ENCODE measurements at regions not wholly inside any gene's neighbourhood (a gene's known extent, or its start where the extent isn't known, plus 50 kb on each side); places are given as distances from the start of the nearest gene placed in this dataset.
"Not testable (repeated sequence)": the region's sequence is repeated elsewhere in the genome, so short reads cannot be mapped to it uniquely, and the experiment has no call there.

- not testable (repeated sequence) for DNase-seq (ENCODE audit: low read depth)
Observed at GRCh38 chr5:36426070-36426469, 124.4 kb upstream of the RANBP3L start.

GRCh38 chr5:36435516-36435915 is 133.8 kb upstream of the RANBP3L start:
- DNase-seq (ENCODE audit: low read depth), result no peak

GRCh38 chr5:36436306-36436705 is 134.6 kb upstream of the RANBP3L start:
- DNase-seq (ENCODE audit: low read depth), result no peak

DNA sequence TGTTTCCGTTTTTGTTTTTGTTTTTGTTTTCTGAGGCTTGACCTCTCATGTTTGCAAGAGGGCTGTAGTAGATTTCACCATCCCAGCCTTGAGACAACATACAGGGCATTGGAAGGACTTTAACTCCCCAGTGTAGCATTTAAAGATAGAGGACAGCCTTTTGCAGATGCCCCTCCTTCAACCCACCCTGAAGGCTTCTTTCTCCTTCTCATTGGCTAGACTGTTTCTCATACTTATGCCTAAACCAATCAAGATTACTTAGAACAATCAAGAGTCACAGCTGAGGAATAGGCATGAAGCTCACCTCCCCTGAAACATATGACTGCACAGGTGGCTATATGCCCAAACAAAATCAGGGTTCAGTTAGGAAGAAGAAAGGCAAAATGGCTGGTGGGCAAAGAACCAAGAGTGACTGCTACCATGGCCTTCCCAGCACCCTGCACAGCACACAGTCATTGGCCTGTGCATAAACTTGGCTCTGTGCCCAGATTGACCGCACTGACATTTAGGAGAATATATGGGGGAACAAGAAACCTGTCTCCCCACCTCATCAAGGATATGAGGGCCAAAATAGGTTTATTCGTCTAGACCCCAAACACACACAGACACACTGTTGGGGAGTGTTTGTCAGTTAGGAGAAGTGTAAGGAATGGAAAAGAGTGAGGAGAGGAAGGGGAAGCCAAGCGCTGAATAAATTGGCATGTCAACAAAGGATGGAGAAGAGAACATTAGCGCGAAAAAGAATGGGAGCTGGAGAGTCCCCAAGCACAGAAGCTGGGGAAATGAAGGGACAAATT is 137.3 kb upstream of the RANBP3L start:
- DNase-seq (ENCODE audit: low read depth), result no peak

GRCh38 chr5:36440300-36440699 is 138.6 kb upstream of the RANBP3L start:
- DNase-seq (ENCODE audit: low read depth), result no peak

DNA sequence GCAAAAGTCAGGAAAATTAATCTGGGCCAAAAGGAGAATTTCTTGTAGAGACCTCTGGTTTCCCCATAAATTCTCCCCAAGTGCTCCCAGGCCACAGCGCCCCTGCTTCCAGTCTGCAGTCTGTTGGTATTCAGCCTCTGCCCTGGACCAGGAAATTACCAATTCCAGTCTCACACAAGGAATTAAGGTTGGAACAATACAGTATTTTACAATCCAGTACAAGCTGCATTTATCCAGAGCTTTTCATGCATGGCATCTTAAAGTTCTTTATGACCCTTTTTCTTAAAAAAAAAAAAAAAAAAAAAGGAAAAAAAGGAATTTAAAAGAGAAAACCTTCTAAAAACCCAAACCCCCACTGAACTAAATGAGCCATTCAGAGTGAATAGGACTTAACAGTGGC is 139.6 kb upstream of the RANBP3L start:
- DNase-seq (ENCODE audit: low read depth), result no peak

- no peak for DNase-seq (ENCODE audit: low read depth)
Observed at GRCh38 chr5:36442352-36442751, 140.7 kb upstream of the RANBP3L start.

DNA sequence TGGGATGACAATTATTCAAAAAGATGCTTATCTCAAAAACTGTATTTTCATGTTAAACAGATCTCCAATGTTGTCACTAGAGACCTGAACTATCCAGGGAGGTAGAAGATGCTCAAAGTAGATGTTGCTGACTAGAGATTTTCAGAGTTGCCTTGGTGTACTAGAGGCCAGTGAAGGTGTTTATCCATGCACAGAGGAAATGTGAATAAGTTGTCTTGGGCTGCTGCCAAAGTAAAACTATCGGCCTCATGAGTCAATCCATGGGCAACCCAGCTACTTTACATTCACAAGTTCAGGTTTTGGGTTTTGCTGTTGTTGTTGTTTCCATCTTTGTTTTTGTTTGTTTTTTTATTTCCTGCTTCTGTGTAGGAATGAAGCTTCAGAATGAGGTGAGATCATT is 141.1 kb upstream of the RANBP3L start:
- DNase-seq (ENCODE audit: low read depth), result no peak

DNA sequence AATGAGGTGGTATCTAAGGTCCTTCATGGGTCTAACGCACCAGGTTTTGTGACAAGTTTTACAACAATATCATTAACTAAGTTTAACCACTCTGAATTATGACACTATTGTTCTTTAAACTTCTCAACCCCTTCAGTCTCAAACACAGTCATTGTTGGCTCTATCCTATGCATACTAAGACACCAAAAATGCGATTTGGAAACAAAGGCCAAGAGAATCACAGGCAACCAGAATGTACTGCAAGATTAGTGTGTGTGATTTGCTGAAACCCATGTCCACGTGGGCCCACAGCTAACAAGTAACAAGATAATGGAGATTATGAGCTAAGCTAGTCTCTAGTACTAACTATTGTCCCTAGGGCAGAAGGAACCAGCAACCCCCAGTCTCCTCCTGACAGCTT is 142.2 kb upstream of the RANBP3L start:
- no peak for DNase-seq (ENCODE audit: low read depth)

GRCh38 chr5:36444582-36445418 is 143.1 kb upstream of the RANBP3L start:
- DNase-seq (ENCODE audit: low read depth), result no peak

DNA sequence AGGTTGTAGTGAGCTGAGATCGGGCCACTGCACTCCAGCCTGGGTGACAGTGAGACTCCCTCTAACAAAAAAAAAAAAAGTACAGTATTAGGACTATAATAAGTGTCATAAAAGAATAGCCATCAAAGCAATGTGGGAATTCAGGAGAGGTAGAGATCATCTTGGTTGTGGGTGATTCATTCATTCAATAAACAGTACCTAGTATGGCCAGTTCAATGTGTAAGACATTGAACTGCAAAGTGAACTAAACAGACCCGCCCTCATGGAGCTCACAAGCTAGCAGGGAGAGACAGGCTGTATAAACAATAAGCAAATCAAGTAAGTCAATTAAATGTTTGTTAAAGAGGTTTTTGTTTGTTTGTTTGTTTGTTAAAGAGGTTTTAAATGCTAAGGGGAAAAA is 146.1 kb upstream of the RANBP3L start:
- DNase-seq (ENCODE audit: low read depth), result no peak

DNA sequence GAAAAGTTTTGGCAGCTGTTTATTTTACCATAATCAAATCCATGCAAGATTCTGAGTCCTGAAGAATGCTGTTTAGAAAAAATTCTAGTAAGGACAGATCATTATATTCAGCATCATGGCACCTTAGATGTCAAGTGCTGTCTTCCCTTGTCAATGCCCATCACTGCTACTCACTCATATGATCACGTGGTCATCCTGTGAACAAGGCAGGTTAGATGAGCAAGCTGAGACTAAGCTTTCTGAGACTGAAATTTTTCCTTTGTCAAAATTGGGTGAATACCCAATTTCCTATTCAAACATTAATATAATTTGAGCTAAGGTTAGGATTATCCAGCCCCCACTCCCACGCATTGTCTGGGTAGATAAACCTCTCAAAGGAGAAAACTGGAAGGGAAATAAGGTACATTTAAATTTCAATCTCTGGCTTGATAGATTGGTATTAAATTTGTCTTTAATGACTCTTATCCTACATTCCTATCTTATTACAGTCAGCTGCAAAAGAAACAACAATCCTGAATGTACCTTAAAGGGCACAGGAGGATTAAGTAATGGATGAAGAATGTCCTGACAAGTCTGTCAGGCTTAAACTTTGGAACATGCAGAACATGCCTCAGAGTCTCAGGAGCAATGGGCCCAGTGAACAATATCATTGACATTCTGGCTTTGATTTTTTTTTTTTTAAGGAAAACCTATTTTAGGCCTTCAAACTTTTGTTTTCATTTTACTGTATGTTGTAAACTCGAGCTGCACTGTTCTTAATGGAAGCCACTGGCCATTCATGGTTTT is 148.7 kb upstream of the RANBP3L start:
- DNase-seq (ENCODE audit: low read depth), result no peak

DNA sequence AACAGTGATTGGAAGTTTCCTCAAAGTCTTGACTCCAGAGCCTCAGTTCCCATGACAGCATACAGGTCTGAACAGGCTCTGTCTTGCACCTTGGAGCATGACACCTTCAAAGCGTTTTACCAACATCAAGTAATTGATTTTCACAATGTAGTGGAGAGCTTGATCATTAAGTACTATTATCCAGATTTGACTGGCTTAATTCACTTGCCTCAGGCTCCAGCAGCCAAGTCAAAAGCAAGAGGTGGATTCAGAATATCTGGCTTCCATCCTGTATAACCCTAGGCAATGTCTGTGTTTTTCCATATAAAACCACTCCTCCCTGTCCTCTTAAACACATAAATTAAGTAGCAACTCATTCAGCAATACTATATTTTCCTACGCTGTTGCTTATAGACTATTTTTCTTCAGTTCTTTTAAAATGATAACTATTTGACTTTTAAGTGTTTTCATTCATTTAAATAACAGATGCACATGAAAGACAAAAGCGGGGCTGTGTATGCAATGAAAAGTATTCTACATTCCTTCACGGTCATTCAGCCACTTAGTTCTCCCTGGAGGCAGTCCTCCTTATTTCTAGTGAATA is 150.8 kb upstream of the RANBP3L start:
- no peak for DNase-seq (ENCODE audit: low read depth)

- no peak for DNase-seq (ENCODE audit: low read depth)
Observed at GRCh38 chr5:36457511-36458270, 148.7 kb upstream of the SLC1A3 start.

- DNase-seq (ENCODE audit: low read depth), result no peak
Observed at GRCh38 chr5:36458746-36459145, 147.7 kb upstream of the SLC1A3 start.

DNA sequence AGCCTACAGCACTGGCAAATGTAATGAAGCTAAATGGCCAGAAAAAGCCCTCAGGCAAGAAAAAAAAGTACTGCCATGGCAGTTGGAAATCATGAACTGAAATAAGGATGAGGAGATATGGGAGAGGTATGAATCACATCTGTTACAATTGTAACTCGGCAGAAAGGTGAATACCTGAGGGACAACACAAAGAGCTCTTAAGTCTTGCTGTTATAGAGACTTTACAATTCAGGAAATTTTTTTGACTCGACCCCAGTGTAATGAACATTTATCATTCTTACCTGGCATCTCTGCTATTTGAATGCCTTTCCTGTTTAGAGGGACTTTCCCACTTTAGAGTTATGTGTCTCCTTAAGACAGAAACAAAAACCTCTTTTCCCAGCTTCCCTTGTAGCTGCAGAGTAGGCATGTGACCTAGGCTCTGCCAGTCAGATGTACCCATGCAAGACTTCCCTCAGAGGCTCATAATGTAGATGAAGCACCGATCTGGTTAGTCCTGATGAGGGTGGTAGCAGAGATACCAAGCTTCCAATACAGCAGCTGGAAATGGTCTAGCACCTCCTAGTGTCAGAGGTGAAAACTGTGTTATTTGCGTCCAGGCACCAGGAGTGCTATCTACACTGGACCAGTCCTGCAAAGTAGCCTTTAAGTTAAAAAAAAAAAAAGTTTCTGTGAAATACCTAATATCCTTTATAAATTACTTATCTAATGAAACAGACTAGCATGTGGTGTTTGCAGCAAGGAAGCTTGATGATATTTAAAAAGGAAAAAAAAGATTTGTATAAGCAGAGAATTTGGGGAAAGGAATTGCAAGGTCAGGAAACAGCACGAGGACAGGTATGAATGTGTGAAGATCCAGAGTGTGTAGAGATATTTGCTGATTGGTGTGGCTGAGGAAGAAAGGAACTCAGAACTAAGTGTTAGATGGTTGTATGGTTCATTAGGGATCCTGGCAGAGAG is 146.9 kb upstream of the SLC1A3 start:
- no peak for DNase-seq (ENCODE audit: low read depth)

- no peak for DNase-seq (ENCODE audit: low read depth)
Observed at GRCh38 chr5:36462295-36463021, 143.9 kb upstream of the SLC1A3 start.

- not testable (repeated sequence) for DNase-seq (ENCODE audit: low read depth)
Observed at GRCh38 chr5:36475942-36476341, 130.5 kb upstream of the SLC1A3 start.

- no peak for DNase-seq (ENCODE audit: low read depth)
Observed at GRCh38 chr5:36478646-36479317, 127.6 kb upstream of the SLC1A3 start.
